MM.1S (cell line): ENCODE measurements at regions not wholly inside any gene's neighbourhood (a gene's known extent, or its start where the extent isn't known, plus 50 kb on each side); places are given as distances from the start of the nearest gene placed in this dataset.

ENCODE experiments used
- DNase-seq: peaks from one replicate; pipeline ENCODE4 v3.0.0-alpha.2; 2015
- H2AFZ ChIP-seq: fragments of 300-600 bp; sonication (generic); 2 replicates; pipeline ENCODE4 v1.6.0; 2016; ENCODE audit warnings: antibody characterized with exemption, low read length
- H3F3A ChIP-seq: fragments of 300-600 bp; sonication (generic); 2 replicates; pipeline ENCODE4 v1.6.1; 2016; ENCODE audit warnings: mild to moderate bottlenecking, antibody characterized with exemption, low read length, moderate library complexity, mixed read lengths; ENCODE audit not compliant: insufficient read depth
- H3K27ac ChIP-seq: fragments of 300-600 bp; sonication (generic); 2 replicates; pipeline ENCODE4 v1.5.1; 2016; ENCODE audit warnings: mild to moderate bottlenecking, low read length
- H3K27me3 ChIP-seq: fragments of 300-600 bp; sonication (generic); replicated peaks from 2 replicates; pipeline ENCODE4 v1.6.0; 2016; ENCODE audit warnings: low read length; ENCODE audit not compliant: insufficient read depth
- H3K36me3 ChIP-seq: fragments of 300-600 bp; sonication (generic); replicated peaks from 2 replicates; pipeline ENCODE4 v1.6.1; 2016; ENCODE audit warnings: mild to moderate bottlenecking, low read length, mixed read lengths; ENCODE audit not compliant: insufficient read depth
- H3K4me1 ChIP-seq: fragments of 300-600 bp; sonication (generic); 2 replicates; pipeline ENCODE4 v1.6.1; 2016; ENCODE audit warnings: low read length, mixed read lengths
- H3K4me2 ChIP-seq: fragments of 300-600 bp; sonication (generic); 2 replicates; pipeline ENCODE4 v1.6.0; 2016; ENCODE audit warnings: low read depth, low read length
- H3K4me3 ChIP-seq: fragments of 300-600 bp; sonication (generic); 2 replicates; pipeline ENCODE4 v1.5.1; 2016; ENCODE audit warnings: low read length, mixed read lengths
- H3K79me2 ChIP-seq: fragments of 300-600 bp; sonication (generic); 2 replicates; pipeline ENCODE4 v1.6.1; 2016; ENCODE audit warnings: mixed run types, low read length, mixed read lengths
- H3K9ac ChIP-seq: fragments of 300-600 bp; sonication (generic); 2 replicates; pipeline ENCODE4 v1.6.1; 2016; ENCODE audit warnings: low read length, mixed read lengths
- H3K9me2 ChIP-seq: fragments of 300-600 bp; sonication (generic); replicated peaks from 2 replicates; pipeline ENCODE4 v1.6.1; 2016; ENCODE audit warnings: mild to moderate bottlenecking, low read length, mixed read lengths; ENCODE audit not compliant: insufficient read depth
- H3K9me3 ChIP-seq: fragments of 300-600 bp; sonication (generic); replicated peaks from 2 replicates; pipeline ENCODE4 v1.6.1; 2016; ENCODE audit warnings: mild to moderate bottlenecking, low read length, mixed read lengths; ENCODE audit not compliant: insufficient read depth
- H4K20me1 ChIP-seq: fragments of 300-600 bp; sonication (generic); 2 replicates; pipeline ENCODE4 v1.6.1; 2016; ENCODE audit warnings: mild to moderate bottlenecking, low read length, moderate library complexity, mixed read lengths; ENCODE audit not compliant: insufficient read depth
- EZH2 ChIP-seq: fragments of 300-600 bp; sonication (generic); optimal IDR thresholded peaks from 2 replicates; pipeline ENCODE3; 2017; ENCODE audit warnings: low read depth, mild to moderate bottlenecking, antibody characterized with exemption, low read length, mixed read lengths
- EZH2phosphoT487 ChIP-seq: fragments of 300-600 bp; sonication (generic); IDR thresholded peaks from 2 replicates; pipeline ENCODE4 v1.6.1; 2018; ENCODE audit warnings: antibody characterized with exemption, low read length
- TF ChIP-seq, protein P1 (sequence below): fragments of 300-600 bp; sonication (generic); IDR thresholded peaks from 2 replicates; pipeline ENCODE4 v1.5.1; 2016; ENCODE audit warnings: antibody characterized with exemption, low read length, mixed read lengths

DNA sequence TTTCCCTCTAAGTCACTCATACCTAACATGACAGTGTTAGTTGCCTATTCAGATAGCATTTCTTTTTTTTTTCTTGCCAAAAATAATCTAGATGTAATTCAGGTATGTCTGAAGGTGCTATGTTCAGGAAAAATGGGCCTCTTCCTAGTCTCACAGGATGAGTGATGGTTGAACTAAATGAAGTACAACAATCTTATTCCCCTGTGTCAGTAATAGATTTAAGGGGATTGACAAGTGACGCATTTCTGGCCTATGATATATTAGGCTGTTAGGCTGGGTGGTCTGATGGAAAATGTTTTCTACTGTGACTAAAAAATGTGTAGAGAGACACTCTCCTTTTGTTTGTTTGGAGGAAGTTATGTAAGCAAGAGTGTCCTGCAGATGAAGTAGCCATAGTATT lies 878.7 kb upstream of the SLITRK1 start:
- Histone ChIP-seq H3K4me1 (no peaks in the 10 kb centered on the region), H2AFZ (no peak overlapping the region), H3K9ac (no peak overlapping the region), H3K27me3 (no peaks in the 10 kb centered on the region), H3K9me3 (no peaks in the 10 kb centered on the region), H3K36me3 (no peaks in the 10 kb centered on the region), H3K27ac (no peak overlapping the region), H3K79me2 (no peaks in the 10 kb centered on the region), H3K4me2 (no peak overlapping the region), H3K4me3 (no peak overlapping the region), H3K9me2 (no peaks in the 10 kb centered on the region), H3F3A (no peaks in the 10 kb centered on the region), H4K20me1 (no peaks in the 10 kb centered on the region)
- TF ChIP-seq, protein P1, sequence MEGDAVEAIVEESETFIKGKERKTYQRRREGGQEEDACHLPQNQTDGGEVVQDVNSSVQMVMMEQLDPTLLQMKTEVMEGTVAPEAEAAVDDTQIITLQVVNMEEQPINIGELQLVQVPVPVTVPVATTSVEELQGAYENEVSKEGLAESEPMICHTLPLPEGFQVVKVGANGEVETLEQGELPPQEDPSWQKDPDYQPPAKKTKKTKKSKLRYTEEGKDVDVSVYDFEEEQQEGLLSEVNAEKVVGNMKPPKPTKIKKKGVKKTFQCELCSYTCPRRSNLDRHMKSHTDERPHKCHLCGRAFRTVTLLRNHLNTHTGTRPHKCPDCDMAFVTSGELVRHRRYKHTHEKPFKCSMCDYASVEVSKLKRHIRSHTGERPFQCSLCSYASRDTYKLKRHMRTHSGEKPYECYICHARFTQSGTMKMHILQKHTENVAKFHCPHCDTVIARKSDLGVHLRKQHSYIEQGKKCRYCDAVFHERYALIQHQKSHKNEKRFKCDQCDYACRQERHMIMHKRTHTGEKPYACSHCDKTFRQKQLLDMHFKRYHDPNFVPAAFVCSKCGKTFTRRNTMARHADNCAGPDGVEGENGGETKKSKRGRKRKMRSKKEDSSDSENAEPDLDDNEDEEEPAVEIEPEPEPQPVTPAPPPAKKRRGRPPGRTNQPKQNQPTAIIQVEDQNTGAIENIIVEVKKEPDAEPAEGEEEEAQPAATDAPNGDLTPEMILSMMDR = no peak
- no peak for TF ChIP-seq EZH2phosphoT487
- TF ChIP-seq EZH2 = no peak
- DNase-seq = no peak

DNA sequence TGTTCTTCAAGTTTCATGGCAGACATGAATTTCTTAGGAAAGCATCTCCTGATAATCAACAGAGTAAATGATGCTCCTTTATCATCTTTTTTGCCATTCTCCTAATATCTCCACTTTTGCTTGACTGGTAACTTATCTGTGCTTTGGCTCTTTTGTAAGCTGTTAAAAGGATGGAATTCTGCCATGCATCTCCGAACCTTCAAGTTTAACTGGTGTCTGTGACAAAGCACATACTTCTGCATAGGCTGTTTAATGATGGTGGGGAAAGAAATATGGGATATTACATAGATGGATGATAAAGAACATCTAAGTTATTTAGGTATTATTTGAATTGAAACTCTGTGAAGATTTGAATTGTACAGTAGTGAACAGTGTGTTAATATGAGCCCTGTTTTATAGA lies 866.9 kb upstream of the SLITRK1 start:
- Histone ChIP-seq H3K9ac (no peak overlapping the region), H2AFZ (no peak overlapping the region), H3K4me3 (no peak overlapping the region), H3F3A (no peaks in the 10 kb centered on the region), H3K27me3 (no peaks in the 10 kb centered on the region), H3K79me2 (no peaks in the 10 kb centered on the region), H3K9me2 (no peaks in the 10 kb centered on the region), H4K20me1 (no peaks in the 10 kb centered on the region), H3K4me1 (no peaks in the 10 kb centered on the region), H3K27ac (no peak overlapping the region), H3K4me2 (no peak overlapping the region), H3K36me3 (no peaks in the 10 kb centered on the region), H3K9me3 (no peaks in the 10 kb centered on the region)
- DNase-seq = no peak
- TF ChIP-seq EZH2 (no peak), EZH2phosphoT487 (no peak)
- TF ChIP-seq, protein P1 = no peak

DNA sequence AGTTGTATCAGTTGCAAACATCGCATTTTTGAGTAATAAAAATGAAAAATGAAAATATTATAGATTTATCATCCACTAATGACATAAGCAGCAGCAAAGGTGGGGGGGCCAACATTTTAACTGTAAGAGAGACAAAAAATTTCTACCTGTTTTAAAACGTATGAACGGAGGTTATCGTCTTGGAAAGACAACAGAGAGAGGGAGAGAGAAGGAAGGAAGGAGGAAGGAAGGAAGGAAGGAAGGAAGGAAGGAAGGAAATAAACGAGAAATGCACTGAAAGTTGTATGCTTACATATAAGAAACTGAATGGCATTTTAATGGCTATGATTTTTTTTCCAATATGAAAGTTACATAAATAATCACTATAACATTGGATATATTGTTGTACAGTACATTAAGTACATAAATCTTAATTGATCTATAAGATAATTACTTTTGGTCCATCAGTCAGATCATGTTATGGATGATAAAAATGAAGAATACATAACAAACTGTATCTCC lies 862.8 kb upstream of the SLITRK1 start:
- Histone ChIP-seq H3K4me3 (no peak overlapping the region), H3K9ac (no peak overlapping the region), H3F3A (no peaks in the 10 kb centered on the region), H3K4me1 (no peaks in the 10 kb centered on the region), H3K9me2 (no peaks in the 10 kb centered on the region), H3K27me3 (no peaks in the 10 kb centered on the region), H2AFZ (no peak overlapping the region), H3K79me2 (no peaks in the 10 kb centered on the region), H3K4me2 (no peak overlapping the region), H4K20me1 (no peaks in the 10 kb centered on the region), H3K27ac (no peak overlapping the region), H3K36me3 (no peaks in the 10 kb centered on the region), H3K9me3 (no peaks in the 10 kb centered on the region)
- TF ChIP-seq EZH2 (no peak), EZH2phosphoT487 (no peak)
- TF ChIP-seq, protein P1 = no peak
- DNase-seq = no peak
